DOHH2 (cell line): ENCODE measurements at regions not wholly inside any gene's neighbourhood (a gene's known extent, or its start where the extent isn't known, plus 50 kb on each side); places are given as distances from the start of the nearest gene placed in this dataset.

Experiments used
- EZH2phosphoT487 ChIP-seq: fragments of 200-600 bp; sonication (generic); IDR thresholded peaks from 2 replicates; pipeline ENCODE4 v1.6.1; 2017; ENCODE audit warnings: borderline replicate concordance, mild to moderate bottlenecking, antibody characterized with exemption, low read length, moderate library complexity, mixed read lengths
- TF ChIP-seq, protein P1 (sequence below): fragments of 200-600 bp; sonication (generic); IDR thresholded peaks from one replicate; pipeline ENCODE4 v1.5.1; 2014; ENCODE audit warnings: antibody characterized with exemption, mild to moderate bottlenecking, low read depth, low read length; ENCODE audit not compliant: poor library complexity, severe bottlenecking

DNA sequence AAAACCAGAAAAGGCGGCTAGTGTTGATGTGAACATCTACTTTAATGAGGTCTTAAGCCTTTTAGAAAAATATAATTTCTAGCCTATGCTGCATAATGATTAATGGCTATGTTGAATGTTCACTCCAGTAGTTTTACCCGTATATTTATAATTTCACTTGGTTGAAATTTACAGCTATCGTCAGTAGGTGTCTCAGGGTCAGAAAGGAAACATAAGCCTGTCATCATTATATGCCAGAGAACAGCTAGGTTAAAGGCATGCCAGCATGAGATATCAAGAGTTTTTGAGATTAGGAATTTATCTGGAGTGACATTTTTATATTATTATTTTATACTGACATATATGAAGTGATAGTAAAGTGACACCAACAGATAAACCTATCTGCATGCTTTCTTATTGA is 904.1 kb downstream of the OTOL1 start:
- TF ChIP-seq EZH2phosphoT487 = no peak
- TF ChIP-seq, protein P1, sequence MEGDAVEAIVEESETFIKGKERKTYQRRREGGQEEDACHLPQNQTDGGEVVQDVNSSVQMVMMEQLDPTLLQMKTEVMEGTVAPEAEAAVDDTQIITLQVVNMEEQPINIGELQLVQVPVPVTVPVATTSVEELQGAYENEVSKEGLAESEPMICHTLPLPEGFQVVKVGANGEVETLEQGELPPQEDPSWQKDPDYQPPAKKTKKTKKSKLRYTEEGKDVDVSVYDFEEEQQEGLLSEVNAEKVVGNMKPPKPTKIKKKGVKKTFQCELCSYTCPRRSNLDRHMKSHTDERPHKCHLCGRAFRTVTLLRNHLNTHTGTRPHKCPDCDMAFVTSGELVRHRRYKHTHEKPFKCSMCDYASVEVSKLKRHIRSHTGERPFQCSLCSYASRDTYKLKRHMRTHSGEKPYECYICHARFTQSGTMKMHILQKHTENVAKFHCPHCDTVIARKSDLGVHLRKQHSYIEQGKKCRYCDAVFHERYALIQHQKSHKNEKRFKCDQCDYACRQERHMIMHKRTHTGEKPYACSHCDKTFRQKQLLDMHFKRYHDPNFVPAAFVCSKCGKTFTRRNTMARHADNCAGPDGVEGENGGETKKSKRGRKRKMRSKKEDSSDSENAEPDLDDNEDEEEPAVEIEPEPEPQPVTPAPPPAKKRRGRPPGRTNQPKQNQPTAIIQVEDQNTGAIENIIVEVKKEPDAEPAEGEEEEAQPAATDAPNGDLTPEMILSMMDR = no peak
